GM19351 (cell line): ENCODE measurements at regions not wholly inside any gene's neighbourhood (a gene's known extent, or its start where the extent isn't known, plus 50 kb on each side); places are given as distances from the start of the nearest gene placed in this dataset.
"Not testable (repeated sequence)": the region's sequence is repeated elsewhere in the genome, so short reads cannot be mapped to it uniquely, and the experiment has no call there.

ENCODE experiments used
- ATAC-seq: cut with Tn5 transposase; IDR thresholded peaks from one replicate; pipeline ENCODE4 v1.9.1; 2021; ENCODE audit warnings: mild to moderate bottlenecking, moderate library complexity; ENCODE audit not compliant: unreplicated experiment

GRCh38 chr1:8171751-8172464, 145.8 kb upstream of the ERRFI1 start:
- no peak for ATAC-seq

GRCh38 chr1:8170059-8170835, 144.1 kb upstream of the ERRFI1 start:
- ATAC-seq: no peak

GRCh38 chr1:8169364-8170058, 143.4 kb upstream of the ERRFI1 start:
- no peak for ATAC-seq

- no peak for ATAC-seq
Observed at GRCh38 chr1:8167936-8168335, 141.8 kb upstream of the ERRFI1 start.

GRCh38 chr1:8166406-8166805, 140.3 kb upstream of the ERRFI1 start:
- no peak for ATAC-seq

GRCh38 chr1:8165595-8166360, 139.7 kb upstream of the ERRFI1 start:
- no peak for ATAC-seq

- no peak for ATAC-seq
Observed at GRCh38 chr1:8164670-8165069, 138.6 kb upstream of the ERRFI1 start.

GRCh38 chr1:8163039-8163438, 136.9 kb upstream of the ERRFI1 start:
- ATAC-seq: no peak

- ATAC-seq: no peak
Observed at GRCh38 chr1:8162168-8162567, 136.1 kb upstream of the ERRFI1 start.

GRCh38 chr1:8161546-8162105, 135.5 kb upstream of the ERRFI1 start:
- no peak for ATAC-seq

GRCh38 chr1:8159470-8160024, 133.4 kb upstream of the ERRFI1 start:
- ATAC-seq: no peak

GRCh38 chr1:8158995-8159394, 132.9 kb upstream of the ERRFI1 start:
- ATAC-seq: no peak

- ATAC-seq: no peak
Observed at GRCh38 chr1:8157765-8158164, 131.7 kb upstream of the ERRFI1 start.

- no peak for ATAC-seq
Observed at GRCh38 chr1:8155528-8156186, 129.5 kb upstream of the ERRFI1 start.

- ATAC-seq: no peak
Observed at GRCh38 chr1:8154621-8155052, 128.5 kb upstream of the ERRFI1 start.

GRCh38 chr1:8153961-8154360, 127.9 kb upstream of the ERRFI1 start:
- no peak for ATAC-seq

- no peak for ATAC-seq
Observed at GRCh38 chr1:8152731-8153702, 126.9 kb upstream of the ERRFI1 start.

GRCh38 chr1:8151647-8152046, 125.5 kb upstream of the ERRFI1 start:
- ATAC-seq: no peak

- not testable (repeated sequence) for ATAC-seq
Observed at GRCh38 chr1:8149756-8150155, 123.6 kb upstream of the ERRFI1 start.
